ENCODE measurements at regions not wholly inside any gene's neighbourhood (a gene's known extent, or its start where the extent isn't known, plus 50 kb on each side); places are given as distances from the start of the nearest gene placed in this dataset.
"Not testable (repeated sequence)": the region's sequence is repeated elsewhere in the genome, so short reads cannot be mapped to it uniquely, and the experiment has no call there.

DNA sequence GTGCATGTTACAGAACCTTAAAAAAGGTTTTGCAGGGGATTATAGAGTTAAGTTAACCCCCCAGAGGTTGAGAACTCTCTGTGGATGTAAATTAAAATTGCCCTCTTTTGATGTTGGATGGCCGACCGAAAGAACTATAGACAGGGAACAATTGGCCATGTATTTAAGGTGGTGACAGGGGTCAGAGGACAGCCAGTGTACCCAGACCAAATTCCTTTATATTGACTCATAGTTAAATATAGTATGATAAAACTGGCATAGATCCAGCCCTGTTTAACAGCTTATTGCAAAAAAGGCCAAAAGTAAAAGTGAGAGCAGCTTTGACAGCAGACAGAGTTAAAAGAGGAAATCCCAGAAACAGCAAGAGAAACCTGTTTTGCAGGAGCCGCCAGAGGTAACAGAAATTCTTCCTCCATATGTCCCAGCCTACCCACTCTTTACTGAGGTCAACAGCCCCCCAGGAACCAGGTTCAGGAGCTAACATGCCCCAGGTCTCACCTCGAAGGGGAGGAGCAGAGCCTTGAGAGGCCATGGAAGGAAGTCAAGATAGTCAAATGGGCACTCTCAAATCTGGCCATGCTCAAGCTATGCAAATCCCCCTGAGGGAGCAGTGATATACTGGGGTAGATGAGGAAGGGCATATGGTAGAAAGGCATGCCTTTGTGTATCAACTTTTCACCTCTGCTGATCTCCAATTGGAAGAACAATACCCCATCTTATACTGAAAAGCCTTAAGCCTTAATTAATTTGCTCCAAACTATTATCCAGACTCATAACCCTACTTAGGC, 156.4 kb upstream of the COX7C start:
- DNase-seq: no peak

DNA sequence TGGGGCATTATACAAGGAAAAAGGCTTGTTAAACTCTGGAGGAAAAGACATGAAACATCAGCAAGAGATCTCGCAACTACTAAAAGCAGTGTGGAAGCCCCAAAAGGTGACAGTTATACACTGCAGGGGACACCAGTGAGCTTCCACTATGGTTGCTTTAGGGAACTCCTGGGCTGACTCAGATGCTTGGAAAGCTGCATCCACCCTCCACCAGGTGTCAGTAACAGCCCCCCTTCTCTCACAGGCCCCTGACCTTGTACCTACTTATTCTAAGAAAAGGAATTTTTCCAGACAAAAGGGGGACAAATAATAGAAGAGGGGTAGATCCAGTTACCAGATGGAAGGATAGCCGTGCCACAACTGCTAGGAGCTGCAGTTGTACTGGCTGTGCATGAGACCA, 154.4 kb upstream of the COX7C start:
- no peak for DNase-seq

DNA sequence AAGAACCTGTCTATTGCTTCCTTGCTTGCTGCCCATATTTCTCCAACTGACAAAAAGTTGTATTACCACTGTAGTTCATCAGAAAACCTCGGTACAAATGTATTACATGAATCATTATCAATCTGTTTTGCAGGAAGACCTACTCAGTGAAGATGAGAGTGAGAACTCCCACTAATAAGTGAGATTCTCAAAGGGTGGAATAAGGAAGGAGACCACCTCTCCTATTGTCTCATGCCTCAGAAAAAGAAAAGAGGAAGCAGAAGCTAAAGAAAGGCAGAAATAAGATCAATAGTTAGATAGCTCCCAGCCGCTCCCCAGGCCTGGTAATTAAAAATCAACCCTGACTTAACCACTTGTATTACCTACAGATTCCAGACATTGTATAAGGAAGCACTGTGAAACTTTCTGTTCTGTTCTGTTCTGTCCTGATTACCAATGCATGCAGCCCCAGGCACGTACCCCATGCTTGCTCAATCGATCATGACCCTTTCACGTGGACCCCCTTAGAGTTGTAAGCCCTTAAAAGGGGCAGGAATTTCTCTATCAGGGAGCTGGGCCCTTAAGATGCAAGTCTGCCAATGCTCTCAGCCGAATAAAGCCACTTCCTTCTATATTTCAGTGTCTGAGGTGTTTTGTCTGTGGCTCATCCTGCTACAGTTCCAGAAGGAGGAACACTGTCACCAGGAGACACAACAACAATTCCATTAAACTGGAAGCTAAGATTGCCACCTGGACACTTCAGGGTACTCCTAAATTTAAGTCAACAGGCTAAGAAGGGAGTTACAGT, 152.5 kb upstream of the COX7C start:
- DNase-seq: no peak

DNA sequence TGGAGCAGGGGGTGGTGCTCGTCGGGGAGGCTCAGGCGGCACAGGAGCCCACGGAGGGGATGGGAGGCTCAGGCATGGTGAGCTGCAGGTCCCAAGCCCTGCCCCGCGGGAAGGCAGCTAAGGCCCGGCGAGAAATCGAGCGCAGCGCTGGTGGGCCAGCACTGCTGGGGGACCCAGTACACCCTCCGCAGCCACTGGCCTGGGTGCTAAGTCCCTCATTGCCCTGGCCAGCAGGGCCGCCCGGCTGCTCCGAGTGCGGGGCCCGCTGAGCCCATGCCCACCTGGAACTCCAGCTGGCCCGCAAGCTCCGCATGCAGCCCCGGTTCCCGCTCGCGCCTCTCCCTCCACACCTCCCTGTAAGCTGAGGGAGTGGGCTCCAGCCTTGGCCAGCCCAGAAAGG, 151.0 kb upstream of the COX7C start:
- not testable (repeated sequence) for DNase-seq

DNA sequence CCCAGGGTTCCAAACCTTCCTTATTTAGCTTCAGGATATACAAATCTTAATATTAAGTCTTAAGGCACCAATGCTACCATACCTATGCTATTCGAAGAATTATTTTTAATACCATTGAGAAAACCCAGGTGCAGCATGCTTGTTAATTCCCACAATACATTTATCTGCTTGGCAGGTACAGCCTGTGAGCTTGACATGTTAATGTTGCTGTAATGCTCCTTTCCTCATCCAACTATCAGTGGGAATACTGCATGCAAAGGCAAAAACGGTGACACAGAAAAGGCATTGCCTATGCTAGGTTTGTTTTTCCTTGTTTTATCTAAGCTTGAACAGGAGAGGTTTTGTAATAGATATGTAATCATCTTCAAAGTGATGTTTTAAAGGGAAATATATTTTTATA, 135.7 kb upstream of the COX7C start:
- DNase-seq: no peak

DNA sequence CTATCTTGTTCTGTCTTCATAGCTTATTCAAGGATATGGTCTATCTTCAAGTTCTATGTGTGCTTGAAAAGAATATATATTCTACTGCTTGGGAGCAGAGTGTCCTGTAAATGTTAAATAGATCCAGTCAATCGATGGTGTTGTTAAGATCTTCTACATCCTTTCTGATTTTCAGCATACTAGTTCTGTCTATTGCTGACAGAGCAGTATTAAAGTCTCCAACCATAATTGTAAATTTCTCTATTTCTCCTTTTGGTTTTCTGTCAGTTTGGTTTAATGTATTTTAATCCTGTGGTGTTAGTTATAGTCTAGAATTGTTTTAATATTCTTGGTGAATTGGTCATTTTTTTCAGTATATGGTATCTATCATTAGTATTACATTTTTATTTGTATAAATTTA, 124.0 kb upstream of the COX7C start:
- no peak for DNase-seq

DNA sequence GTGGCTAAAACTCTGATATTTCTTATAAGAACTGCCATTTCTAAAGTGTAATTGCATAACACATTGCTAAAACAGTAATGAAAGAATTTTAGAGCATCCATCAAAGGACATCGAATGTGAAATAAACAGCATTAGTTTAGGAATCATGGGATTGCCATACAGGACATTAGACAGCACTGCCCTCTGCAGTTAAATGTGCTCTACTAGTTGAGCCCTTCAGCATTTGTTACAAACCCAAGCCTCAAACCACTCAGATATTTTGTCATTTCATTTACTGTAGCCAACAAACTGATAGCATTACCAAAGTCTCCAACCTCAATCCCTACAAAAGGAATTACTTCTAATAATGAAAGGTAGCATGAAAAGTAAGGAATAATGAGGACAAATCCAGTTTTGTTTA, 116.8 kb upstream of the COX7C start:
- DNase-seq: no peak

DNA sequence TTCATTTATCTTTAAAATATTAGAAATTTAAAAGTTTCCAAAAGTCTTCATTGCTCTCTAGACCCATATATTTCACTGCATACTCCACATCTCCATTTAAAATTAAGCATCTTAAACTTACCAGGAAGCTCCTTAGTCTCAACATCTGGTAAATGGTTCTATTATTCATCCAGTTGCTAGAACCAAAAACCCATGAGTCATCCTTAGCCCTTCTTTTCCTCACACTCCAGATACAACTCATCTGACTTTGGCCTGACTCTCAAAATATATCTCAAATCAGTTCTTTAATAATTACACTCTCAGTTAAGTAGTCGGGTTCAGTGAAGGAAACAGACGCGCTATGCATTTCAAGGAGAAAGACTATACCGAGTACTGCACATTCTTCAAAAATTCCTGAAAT, 110.2 kb upstream of the COX7C start:
- DNase-seq: no peak

DNA sequence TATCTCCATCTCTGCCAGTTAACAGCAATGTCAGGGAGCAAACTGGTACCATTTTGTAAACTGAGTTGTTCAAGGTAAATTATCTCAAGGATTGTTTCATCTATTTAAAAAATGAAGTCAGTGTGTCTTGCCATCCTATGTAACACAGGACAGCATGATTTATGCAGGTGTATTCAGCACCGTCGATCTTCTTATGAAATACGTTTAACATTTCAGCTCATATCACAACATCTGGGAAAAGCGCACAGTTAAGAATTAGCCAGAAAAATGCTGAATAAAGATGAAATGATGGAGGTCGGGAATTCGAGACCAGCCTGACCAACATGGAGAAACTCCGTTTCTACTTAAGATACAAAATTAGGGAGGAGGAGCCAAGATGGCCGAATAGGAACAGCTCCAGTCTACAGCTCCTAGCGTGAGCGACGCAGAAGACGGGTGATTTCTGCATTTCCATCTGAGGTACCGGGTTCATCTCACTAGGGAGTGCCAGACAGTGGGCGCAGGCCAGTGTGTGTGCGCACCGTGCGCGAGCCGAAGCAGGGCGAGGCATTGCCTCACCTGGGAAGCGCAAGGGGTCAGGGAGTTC, 107.3 kb upstream of the COX7C start:
- not testable (repeated sequence) for DNase-seq

DNA sequence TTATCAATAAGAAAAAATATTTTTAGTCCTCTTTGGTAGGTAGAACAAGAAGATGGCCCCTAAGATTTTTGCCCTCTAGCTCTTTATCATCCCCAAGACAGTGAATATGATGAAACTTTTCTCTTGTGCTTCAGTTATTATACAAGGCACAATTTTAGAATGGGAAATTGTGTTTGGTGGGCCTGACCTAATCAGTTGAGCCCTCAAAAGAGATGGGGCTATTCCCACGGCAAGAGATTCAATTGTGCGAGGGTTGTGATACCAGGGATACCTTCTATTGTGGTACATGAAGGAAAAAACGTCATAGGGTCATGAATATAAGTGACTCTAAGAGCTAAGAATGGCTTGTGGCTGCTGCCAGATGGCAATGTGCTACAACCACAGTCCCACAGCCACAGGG, 94.0 kb upstream of the COX7C start:
- no peak for DNase-seq

DNA sequence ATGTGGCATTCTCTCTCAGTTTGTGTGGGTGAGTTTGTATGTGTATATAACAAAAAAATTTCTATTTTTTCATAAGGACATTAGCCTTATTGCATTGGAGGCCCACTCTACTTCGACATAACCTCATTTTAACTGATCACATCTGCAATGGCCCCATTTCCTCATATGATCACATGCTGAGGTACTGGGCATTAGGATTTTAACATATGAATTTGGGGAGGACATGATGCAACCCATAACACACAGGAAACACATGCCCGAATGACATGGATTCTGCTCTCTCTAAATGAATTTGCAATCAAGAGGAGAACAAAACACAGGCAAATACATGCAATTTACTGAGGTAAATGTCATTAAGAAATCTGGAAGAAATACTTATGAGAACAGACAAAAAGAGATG, 92.1 kb upstream of the COX7C start:
- no peak for DNase-seq

DNA sequence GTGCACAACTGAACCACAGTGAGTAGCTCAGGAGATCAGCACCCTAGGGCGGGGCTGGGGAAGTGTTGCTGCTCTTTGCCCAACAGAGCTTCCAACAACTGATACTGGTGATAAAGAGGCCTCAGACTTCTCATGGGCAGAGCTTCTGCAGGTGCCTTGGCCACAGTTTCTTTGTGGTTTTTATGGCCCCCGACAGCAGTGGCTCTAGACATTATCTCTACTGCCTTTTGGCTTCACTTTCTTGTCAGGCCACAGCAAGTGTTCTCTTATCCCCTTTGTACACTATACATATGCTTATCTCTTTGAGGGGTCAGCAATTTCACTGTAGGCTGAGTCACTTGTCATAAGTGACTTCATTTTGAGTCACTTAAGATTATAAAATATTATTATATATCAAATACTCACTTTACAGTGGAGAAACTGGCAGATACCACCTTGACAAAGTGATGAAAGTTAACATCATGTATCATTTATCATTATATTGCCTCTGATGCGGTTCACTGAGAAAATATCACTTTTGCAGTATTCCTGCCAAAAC, 90.9 kb upstream of the COX7C start:
- no peak for DNase-seq

DNA sequence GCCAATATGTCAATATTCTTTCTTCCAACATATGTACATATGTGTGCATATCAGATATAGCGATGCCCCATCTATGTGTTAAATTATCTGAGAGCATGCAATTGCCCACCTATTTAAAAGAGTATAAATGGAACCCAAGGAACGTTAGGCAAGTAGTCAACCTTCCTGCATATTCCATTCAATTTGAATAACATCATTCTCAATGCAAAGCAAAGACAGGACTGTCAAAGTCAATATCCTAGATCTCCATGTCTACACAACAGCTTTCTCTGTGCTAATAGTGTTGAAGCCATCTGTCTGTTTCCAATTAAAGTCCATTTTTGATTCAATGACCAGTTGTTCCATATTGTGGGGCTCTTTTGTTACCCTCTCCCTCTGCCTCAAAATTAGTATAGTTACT, 85.3 kb upstream of the COX7C start:
- DNase-seq: no peak

DNA sequence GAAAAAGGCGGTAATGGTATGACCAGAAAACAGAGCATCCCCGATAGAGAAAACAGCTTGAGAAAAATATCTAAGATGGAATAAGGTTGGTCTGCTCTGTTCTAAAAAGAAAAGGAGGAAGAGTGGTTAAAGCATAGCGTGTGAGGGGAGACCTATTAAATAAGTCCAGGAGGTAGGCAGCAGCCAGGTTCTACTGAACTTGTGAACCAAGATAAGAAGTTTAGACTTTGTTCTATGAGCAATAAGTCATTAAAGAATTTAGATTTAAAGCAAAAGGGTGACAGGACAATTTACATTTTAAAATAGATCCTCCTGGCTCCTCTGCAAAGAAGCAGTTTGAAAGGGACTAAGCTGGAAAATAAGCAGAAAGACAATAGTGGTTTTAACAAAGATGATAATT, 81.3 kb upstream of the COX7C start:
- no peak for DNase-seq

DNA sequence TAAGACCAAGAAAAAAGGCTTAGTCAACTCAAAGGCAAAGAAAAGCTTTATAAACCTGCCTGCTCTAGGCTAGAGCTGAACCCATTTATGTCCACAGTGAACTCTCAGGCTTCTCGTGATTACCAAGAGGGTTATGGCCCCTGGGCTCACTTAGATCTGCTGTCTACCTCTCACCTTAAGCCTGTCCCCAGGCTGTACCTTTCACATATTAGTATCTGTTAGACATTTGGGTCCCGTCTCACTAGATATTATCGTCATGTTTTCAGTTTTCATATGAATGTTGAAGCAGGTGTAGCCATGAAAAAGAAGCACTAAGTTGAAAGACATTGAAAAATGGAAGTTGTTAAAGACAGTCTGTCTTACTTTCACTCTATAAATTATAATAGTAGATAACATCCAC, 75.2 kb upstream of the COX7C start:
- DNase-seq: no peak

DNA sequence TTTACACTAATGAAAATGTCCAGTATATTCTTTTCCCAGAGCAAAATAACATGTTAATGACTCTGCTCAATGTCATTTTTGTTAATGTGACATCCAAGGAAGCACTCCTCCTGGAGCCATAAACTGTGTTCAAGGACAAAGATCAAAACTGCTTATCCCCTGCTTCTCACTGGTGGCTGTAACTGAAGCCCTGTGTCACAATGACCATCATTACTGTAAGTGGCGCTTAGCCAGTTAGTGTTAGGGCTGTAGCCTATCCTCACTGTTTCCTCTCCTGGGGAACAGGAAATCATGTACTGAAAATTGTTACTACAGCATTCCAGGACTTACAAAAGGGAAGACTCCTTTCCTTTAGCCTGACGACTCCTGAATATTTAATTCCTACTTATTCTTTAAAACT, 71.7 kb upstream of the COX7C start:
- DNase-seq: no peak

DNA sequence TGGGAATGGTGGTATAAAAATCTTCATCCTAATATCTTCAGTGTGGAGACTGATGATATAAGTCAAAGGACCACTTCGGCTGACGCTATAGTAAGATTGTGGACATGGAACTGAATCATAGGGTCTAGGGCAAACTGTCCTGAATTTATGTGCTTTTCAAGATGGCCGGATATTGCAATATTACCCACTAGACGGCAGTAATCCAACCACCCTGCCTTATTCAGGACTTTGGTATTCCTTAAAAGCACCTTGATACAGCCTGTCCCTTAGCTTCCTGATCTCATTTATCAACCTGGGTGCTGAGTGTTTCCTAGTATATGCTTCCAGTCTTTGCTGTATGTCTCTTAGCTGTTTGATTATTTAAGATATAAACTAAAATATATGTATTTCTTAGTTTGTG, 71.2 kb upstream of the COX7C start:
- DNase-seq: no peak

DNA sequence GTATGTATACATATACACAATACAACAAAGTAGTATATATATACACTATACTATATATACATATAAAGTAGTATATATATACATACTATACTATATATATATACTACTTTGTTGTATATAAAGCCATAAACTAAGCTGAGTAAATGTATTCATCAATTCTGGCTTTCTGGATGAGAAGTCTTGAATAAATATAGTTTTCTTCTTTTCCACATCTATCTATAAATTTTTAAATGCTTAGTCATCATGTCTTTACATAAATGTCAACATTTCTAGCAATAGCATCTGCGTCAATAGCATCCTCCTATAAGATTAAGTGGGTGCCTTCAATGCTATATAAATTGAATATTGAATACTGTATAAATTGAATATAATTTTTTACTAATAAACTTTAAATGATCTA, 63.1 kb upstream of the COX7C start:
- DNase-seq: no peak

DNA sequence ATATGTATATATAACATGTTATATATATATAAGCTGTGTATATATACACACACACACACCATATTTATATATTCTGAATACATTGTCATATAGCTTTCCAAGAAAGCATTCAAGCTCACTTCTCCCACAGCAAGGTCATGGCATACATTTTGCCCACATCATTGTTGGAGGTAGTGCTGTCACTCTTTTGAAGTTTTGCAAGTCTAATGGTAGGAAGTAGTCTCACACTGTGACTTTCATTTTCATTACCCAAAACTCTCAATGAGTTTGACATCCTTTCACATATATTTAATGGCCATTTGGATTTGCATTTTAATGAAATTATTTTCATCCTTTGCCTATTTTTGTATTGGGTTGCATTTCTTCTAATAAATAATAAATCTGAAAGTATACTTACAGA, 59.8 kb upstream of the COX7C start:
- no peak for DNase-seq

DNA sequence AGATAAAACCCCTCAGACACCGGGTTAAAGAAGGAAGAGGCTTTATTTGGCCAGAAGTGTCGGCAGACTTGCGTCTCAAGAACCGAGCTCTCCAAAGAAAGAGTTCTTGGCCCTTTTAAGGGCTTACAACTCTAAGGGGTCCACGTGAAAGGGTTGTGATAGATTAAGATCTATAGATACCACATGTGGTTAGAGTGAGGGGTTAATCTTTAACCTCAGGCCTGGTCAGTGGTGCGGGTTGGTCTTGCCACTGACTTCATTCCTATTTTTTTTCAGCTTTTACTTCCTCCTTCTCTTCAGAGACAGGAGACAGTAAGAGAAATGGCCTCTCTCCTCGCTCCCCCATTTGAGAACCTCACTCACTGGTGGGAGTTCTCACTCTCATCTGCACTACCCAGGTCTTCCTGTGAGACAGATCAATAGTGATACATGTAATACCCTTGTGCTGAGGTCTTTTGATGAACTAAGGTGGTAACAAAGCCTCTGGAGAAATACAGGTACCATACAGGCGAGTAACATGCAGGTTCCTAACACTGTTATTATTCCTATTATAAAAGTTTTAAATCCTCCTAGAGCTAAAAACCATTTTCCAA, 52.4 kb upstream of the COX7C start:
- no peak for DNase-seq

DNA sequence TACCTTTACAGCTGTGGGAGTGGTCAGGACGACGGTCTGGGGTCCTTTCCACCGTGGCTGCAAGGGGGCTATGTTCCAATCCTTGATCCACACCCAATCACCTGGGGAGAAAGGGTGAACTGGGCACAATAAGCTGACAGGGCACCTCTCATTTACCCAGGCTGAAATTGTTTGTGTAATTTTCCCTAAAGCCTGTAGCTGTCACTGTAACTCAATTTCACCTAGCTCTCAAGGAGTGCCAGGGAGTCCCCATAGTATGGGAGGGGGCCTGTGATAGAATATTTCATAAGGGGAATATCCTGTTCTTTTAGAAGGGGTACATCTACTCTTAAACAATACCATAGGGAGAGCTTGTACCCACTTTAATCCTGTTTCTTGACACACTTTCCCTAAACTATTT, 51.7 kb upstream of the COX7C start:
- DNase-seq: not testable (repeated sequence)
